ENCODE measurements at regions not wholly inside any gene's neighbourhood (a gene's known extent, or its start where the extent isn't known, plus 50 kb on each side); places are given as distances from the start of the nearest gene placed in this dataset.

DNA sequence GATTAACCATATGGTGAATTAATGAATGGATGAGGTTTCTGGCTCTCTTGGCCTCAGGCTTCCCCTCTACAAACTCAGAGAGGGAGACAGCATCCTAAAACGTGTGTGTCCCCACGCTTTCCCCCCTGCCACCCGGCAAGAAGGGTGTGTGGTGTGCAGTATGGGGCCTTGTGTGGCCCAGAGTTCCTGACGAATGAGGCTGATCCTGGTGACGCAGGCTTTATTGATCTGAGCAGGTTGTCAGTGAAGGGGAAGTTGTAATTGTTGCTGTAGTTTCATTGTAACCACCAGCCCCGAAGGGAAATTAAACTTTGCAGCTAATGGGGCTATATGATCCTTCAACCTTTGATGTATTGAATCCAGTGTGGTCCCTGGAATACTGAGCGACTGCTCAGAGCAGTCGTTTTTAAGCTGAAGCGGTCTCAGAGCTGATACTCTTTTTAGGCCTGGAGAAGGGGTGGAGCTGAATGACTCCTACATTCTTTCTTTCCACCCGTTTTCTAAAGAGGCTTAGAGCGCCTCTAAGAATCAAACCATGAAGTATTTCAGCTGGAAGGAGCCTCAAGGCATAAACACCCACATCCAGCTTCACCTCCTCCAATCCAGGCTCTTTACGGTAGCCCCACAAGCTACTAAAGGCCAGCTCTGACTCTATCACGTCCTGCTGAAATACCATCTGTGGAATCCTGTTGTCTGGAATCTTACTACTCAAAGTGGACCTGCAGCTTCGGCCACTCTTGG lies 284.7 kb downstream of the MIAT start:
- TF ChIP-seq SP1 (IDR thresholded peaks at IDR 0.05; ENCODE audit: low read depth, low read length): no peak
- no peak for TF ChIP-seq TEAD4 (IDR thresholded peaks at IDR 0.05; ENCODE audit: low read depth, low read length)
- no peak for TF ChIP-seq TAF1 (IDR thresholded peaks at IDR 0.05; ENCODE audit: low read depth, low read length)
- no peak for TF ChIP-seq CEBPB (IDR thresholded peaks at IDR 0.05; ENCODE audit: low read depth, low read length)
- TF ChIP-seq SIN3A (conservative IDR thresholded peaks at IDR 0.05 in 1 of 2, IDR thresholded peaks at IDR 0.05 in 1 of 2; ENCODE audit: low read depth in 1 of 2, low read length in 2 of 2): no peak
- TF ChIP-seq, protein P1, sequence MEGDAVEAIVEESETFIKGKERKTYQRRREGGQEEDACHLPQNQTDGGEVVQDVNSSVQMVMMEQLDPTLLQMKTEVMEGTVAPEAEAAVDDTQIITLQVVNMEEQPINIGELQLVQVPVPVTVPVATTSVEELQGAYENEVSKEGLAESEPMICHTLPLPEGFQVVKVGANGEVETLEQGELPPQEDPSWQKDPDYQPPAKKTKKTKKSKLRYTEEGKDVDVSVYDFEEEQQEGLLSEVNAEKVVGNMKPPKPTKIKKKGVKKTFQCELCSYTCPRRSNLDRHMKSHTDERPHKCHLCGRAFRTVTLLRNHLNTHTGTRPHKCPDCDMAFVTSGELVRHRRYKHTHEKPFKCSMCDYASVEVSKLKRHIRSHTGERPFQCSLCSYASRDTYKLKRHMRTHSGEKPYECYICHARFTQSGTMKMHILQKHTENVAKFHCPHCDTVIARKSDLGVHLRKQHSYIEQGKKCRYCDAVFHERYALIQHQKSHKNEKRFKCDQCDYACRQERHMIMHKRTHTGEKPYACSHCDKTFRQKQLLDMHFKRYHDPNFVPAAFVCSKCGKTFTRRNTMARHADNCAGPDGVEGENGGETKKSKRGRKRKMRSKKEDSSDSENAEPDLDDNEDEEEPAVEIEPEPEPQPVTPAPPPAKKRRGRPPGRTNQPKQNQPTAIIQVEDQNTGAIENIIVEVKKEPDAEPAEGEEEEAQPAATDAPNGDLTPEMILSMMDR (IDR thresholded peaks at IDR 0.05; ENCODE audit: control extremely low read depth in 1 of 3, insufficient read depth in 1 of 3, low read depth in 1 of 3, low read length in 3 of 3): no peak
- TF ChIP-seq EZH2 (IDR thresholded peaks at IDR 0.05; ENCODE audit: low read depth, low read length, severe bottlenecking): no peak

Measured in H1 (cell line).